Stimulated activated CD8-positive, alpha-beta memory T cell treated with anti-CD3 and anti-CD28 coated beads, Interleukin-4, amount 100 ng/mL, for 24 hours (primary cell): ENCODE measurements at regions not wholly inside any gene's neighbourhood (a gene's known extent, or its start where the extent isn't known, plus 50 kb on each side); places are given as distances from the start of the nearest gene placed in this dataset.
"Not testable (repeated sequence)": the region's sequence is repeated elsewhere in the genome, so short reads cannot be mapped to it uniquely, and the experiment has no call there.

Experiments
- DNase-seq: peaks from one replicate; pipeline ENCODE4 v3.0.0-alpha.2; 2020; ENCODE audit warnings: low read depth

- DNase-seq: no peak
These were observed 129.5 kb downstream of the UTP18 start for GRCh38 chr17:51389875-51390274.

GRCh38 chr17:51391982-51392654 is 131.8 kb downstream of the UTP18 start:
- no peak for DNase-seq

- DNase-seq: no peak
These were observed 135.3 kb downstream of the UTP18 start for GRCh38 chr17:51395621-51396020.

- no peak for DNase-seq
These were observed 137.2 kb downstream of the UTP18 start for GRCh38 chr17:51397361-51398127.

GRCh38 chr17:51398128-51398525 is 137.8 kb downstream of the UTP18 start:
- no peak for DNase-seq

GRCh38 chr17:51398687-51399086 is 138.3 kb downstream of the UTP18 start:
- DNase-seq: no peak

GRCh38 chr17:51401279-51401678 is 140.9 kb downstream of the UTP18 start:
- DNase-seq: no peak

- DNase-seq: no peak
These were observed 142.6 kb downstream of the UTP18 start for GRCh38 chr17:51402899-51403298.

GRCh38 chr17:51407576-51407975 is 147.2 kb downstream of the UTP18 start:
- DNase-seq: no peak

GRCh38 chr17:51419476-51419875 is 159.1 kb downstream of the UTP18 start:
- DNase-seq: no peak

- DNase-seq: no peak
These were observed 161.2 kb downstream of the UTP18 start for GRCh38 chr17:51421525-51421924.

GRCh38 chr17:51422634-51423033 is 162.3 kb downstream of the UTP18 start:
- no peak for DNase-seq

- DNase-seq: no peak
These were observed 163.2 kb downstream of the UTP18 start for GRCh38 chr17:51423421-51424160.

- no peak for DNase-seq
These were observed 165.4 kb downstream of the UTP18 start for GRCh38 chr17:51425773-51426172.

GRCh38 chr17:51427323-51427811 is 167.0 kb downstream of the UTP18 start:
- no peak for DNase-seq

- DNase-seq: peak; percentile 22
These were observed 167.5 kb downstream of the UTP18 start for GRCh38 chr17:51427856-51428255.

GRCh38 chr17:51428668-51429495 is 168.5 kb downstream of the UTP18 start:
- DNase-seq: no peak

GRCh38 chr17:51429938-51430337 is 169.6 kb downstream of the UTP18 start:
- not testable (repeated sequence) for DNase-seq

GRCh38 chr17:51430591-51430990 is 170.2 kb downstream of the UTP18 start:
- no peak for DNase-seq

GRCh38 chr17:51434434-51435170 is 174.3 kb downstream of the UTP18 start:
- no peak for DNase-seq

- no peak for DNase-seq
These were observed 174.8 kb downstream of the UTP18 start for GRCh38 chr17:51435171-51435552.
